NCI-H1694 treated with DMSO at 0.1 percent for 48 hours (cell line): ENCODE measurements at regions not wholly inside any gene's neighbourhood (a gene's known extent, or its start where the extent isn't known, plus 50 kb on each side); places are given as distances from the start of the nearest gene placed in this dataset.

Experiments used
- DNase-seq: peaks from one replicate; lab custom pipeline; 2025; lab: John Stamatoyannopoulos, UW

GRCh38 chr1:188314557-188315137 is 1485.9 kb downstream of the PLA2G4A start:
- no peak for DNase-seq

GRCh38 chr1:188317894-188318293 is 1489.1 kb downstream of the PLA2G4A start:
- no peak for DNase-seq

- DNase-seq = no peak
These were observed 1496.5 kb downstream of the PLA2G4A start for GRCh38 chr1:188325211-188325610.

GRCh38 chr1:188343914-188344313 is 1515.2 kb downstream of the PLA2G4A start:
- DNase-seq = no peak

- DNase-seq = no peak
These were observed 1521.4 kb downstream of the PLA2G4A start for GRCh38 chr1:188350104-188350503.

- no peak for DNase-seq
These were observed 1526.3 kb downstream of the PLA2G4A start for GRCh38 chr1:188355082-188355481.

- DNase-seq = no peak
These were observed 1527.1 kb downstream of the PLA2G4A start for GRCh38 chr1:188355847-188356246.

GRCh38 chr1:188359315-188359714 is 1530.6 kb downstream of the PLA2G4A start:
- no peak for DNase-seq

- DNase-seq = no peak
These were observed 1535.2 kb downstream of the PLA2G4A start for GRCh38 chr1:188363943-188364342.

- no peak for DNase-seq
These were observed 1536.2 kb downstream of the PLA2G4A start for GRCh38 chr1:188364927-188365449.

- DNase-seq = no peak
These were observed 1537.1 kb downstream of the PLA2G4A start for GRCh38 chr1:188365874-188366273.

- DNase-seq = no peak
These were observed 1538.9 kb downstream of the PLA2G4A start for GRCh38 chr1:188367661-188368060.

- DNase-seq = no peak
These were observed 1542.6 kb downstream of the PLA2G4A start for GRCh38 chr1:188371295-188371806.

GRCh38 chr1:188372821-188373220 is 1544.1 kb downstream of the PLA2G4A start:
- no peak for DNase-seq

- no peak for DNase-seq
These were observed 1554.1 kb downstream of the PLA2G4A start for GRCh38 chr1:188382851-188383250.

- DNase-seq = no peak
These were observed 1557.4 kb downstream of the PLA2G4A start for GRCh38 chr1:188386161-188386560.

- no peak for DNase-seq
These were observed 1557.9 kb downstream of the PLA2G4A start for GRCh38 chr1:188386666-188387065.

- DNase-seq = no peak
These were observed 1565.9 kb downstream of the PLA2G4A start for GRCh38 chr1:188394677-188395076.

- no peak for DNase-seq
These were observed 1568.8 kb downstream of the PLA2G4A start for GRCh38 chr1:188397521-188397920.

GRCh38 chr1:188402986-188403385 is 1574.2 kb downstream of the PLA2G4A start:
- DNase-seq = no peak

GRCh38 chr1:188406636-188407035 is 1577.9 kb downstream of the PLA2G4A start:
- DNase-seq = no peak

GRCh38 chr1:188420177-188420576 is 1591.4 kb downstream of the PLA2G4A start:
- no peak for DNase-seq

GRCh38 chr1:188423073-188423472 is 1594.3 kb downstream of the PLA2G4A start:
- no peak for DNase-seq

GRCh38 chr1:188424176-188424575 is 1595.4 kb downstream of the PLA2G4A start:
- DNase-seq = no peak
